Neutrophil (primary cell): ENCODE measurements at regions not wholly inside any gene's neighbourhood (a gene's known extent, or its start where the extent isn't known, plus 50 kb on each side); places are given as distances from the start of the nearest gene placed in this dataset.

Source experiments
- H3K27ac ChIP-seq: fragments of 200-600 bp; sonication (generic); 2 replicates; pipeline ENCODE4 v1.5.1; 2016; ENCODE audit warnings: mild to moderate bottlenecking, moderate library complexity
- H3K27me3 ChIP-seq: fragments of 200-600 bp; sonication (generic); 2 replicates; pipeline ENCODE4 v1.6.0; 2016; ENCODE audit warnings: mild to moderate bottlenecking
- H3K36me3 ChIP-seq: fragments of 200-600 bp; sonication (generic); 2 replicates; pipeline ENCODE4 v1.5.1; 2017
- H3K4me1 ChIP-seq, 2 experiments: fragments of 200-600 bp in 1 of 2; sonication (generic) in 1 of 2; 1 replicate in 1 of 2; 2 replicates in 1 of 2; pipeline versions ENCODE4 v1.5.1 to v1.6.1; 2013 to 2016; ENCODE audit warnings: low read depth in 1 of 2, low read length in 1 of 2, mild to moderate bottlenecking in 1 of 2, moderate library complexity in 1 of 2; ENCODE audit not compliant: control insufficient read depth in 1 of 2, insufficient read depth in 1 of 2
- H3K4me3 ChIP-seq, 2 experiments: fragments of 200-600 bp in 1 of 2; sonication (generic) in 1 of 2; 1 replicate in 1 of 2; 2 replicates in 1 of 2; pipeline ENCODE4 v1.5.1; 2013 to 2016; ENCODE audit warnings: low read depth in 1 of 2, low read length in 1 of 2, mild to moderate bottlenecking in 1 of 2, moderate library complexity in 1 of 2
- H3K9me3 ChIP-seq: fragments of 200-600 bp; sonication (generic); 2 replicates; pipeline ENCODE4 v1.5.1; 2016
- TF ChIP-seq, protein P1 (sequence below): fragments of 200-600 bp; sonication (generic); IDR thresholded peaks from 2 replicates; pipeline ENCODE4 v1.5.1; 2016; ENCODE audit warnings: antibody characterized with exemption

- Histone ChIP-seq H3K9me3 (no peaks in the 10 kb centered on the region), H3K27ac (no peak overlapping the region), H3K4me3 (no peak overlapping the region), H3K27me3 (no peaks in the 10 kb centered on the region), H3K4me1 (peaks cover 4 to 5% of the 10 kb centered on the region in 2 experiments), H3K36me3 (no peaks in the 10 kb centered on the region)
- TF ChIP-seq, protein P1, sequence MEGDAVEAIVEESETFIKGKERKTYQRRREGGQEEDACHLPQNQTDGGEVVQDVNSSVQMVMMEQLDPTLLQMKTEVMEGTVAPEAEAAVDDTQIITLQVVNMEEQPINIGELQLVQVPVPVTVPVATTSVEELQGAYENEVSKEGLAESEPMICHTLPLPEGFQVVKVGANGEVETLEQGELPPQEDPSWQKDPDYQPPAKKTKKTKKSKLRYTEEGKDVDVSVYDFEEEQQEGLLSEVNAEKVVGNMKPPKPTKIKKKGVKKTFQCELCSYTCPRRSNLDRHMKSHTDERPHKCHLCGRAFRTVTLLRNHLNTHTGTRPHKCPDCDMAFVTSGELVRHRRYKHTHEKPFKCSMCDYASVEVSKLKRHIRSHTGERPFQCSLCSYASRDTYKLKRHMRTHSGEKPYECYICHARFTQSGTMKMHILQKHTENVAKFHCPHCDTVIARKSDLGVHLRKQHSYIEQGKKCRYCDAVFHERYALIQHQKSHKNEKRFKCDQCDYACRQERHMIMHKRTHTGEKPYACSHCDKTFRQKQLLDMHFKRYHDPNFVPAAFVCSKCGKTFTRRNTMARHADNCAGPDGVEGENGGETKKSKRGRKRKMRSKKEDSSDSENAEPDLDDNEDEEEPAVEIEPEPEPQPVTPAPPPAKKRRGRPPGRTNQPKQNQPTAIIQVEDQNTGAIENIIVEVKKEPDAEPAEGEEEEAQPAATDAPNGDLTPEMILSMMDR = no peak
Measured at GRCh38 chr3:72158639-72159326, 373.8 kb upstream of the PROK2 start.

DNA sequence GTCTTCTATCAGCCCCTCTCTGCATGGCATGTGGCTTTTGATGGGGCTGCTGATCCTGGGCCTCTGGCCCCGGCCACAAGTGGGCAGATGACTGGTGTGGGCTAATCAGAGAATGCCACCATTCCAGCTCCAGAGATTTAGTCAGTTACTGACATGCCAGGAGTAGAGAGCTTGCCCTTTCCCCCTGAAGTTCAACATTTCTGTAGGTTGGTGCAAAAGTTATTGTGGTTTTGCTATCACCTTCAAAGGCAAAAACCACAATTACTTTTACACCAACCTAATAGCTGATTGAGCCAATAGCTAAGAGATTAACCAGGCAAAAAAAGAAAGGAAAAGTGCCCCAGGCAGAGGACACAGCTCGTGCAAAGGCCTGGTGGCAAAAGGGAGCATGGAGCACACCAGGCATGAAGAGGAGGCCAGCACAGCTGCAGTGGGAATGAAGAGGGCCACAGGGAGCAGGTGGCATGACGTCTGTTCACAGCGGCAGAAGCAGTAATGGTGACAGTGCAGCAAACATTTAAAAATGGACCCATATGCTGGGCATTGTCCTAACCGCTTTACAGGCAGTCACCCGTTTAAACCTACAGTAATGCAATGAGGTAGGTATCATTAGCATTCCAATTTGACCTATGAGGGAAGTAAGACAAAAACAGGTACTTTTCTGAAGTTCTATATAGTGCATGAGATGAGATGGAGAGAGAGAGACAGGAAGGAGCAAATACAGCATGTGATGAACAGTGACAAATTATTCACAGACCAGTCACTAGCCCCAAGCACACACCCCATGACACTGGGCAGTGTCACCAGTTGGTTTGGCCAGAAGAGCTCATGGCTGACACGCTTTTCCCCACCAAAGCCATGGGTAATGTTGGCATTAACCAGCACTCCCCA lies 373.0 kb upstream of the PROK2 start:
- no peaks in the 10 kb centered on the region for H3K9me3 ChIP-seq
- no peak overlapping the region for H3K4me3 ChIP-seq
- H3K27ac ChIP-seq = no peak overlapping the region
- H3K36me3 ChIP-seq = no peaks in the 10 kb centered on the region
- no peaks in the 10 kb centered on the region for H3K27me3 ChIP-seq
- H3K4me1 ChIP-seq = no peaks in the 10 kb centered on the region
- TF ChIP-seq, protein P1 = no peak

GRCh38 chr3:72155391-72156064 lies 370.6 kb upstream of the PROK2 start:
- H3K9me3 ChIP-seq = no peaks in the 10 kb centered on the region
- TF ChIP-seq, protein P1 = no peak
- no peak overlapping the region for H3K4me3 ChIP-seq
- no peak overlapping the region for H3K27ac ChIP-seq
- no peaks in the 10 kb centered on the region for H3K27me3 ChIP-seq
- H3K4me1 ChIP-seq = no peaks in the 10 kb centered on the region
- no peaks in the 10 kb centered on the region for H3K36me3 ChIP-seq

- Histone ChIP-seq H3K27ac (no peak overlapping the region), H3K36me3 (no peaks in the 10 kb centered on the region), H3K9me3 (no peaks in the 10 kb centered on the region), H3K4me1 (no peaks in the 10 kb centered on the region), H3K27me3 (no peaks in the 10 kb centered on the region), H3K4me3 (no peak overlapping the region)
- TF ChIP-seq, protein P1 = no peak
Measured at GRCh38 chr3:72154391-72155335, 369.7 kb upstream of the PROK2 start.
